Effector CD8-positive, alpha-beta T cell (primary cell): ENCODE measurements at regions not wholly inside any gene's neighbourhood (a gene's known extent, or its start where the extent isn't known, plus 50 kb on each side); places are given as distances from the start of the nearest gene placed in this dataset.

Source experiments
- DNase-seq: peaks from one replicate; lab custom pipeline; 2025; lab: John Stamatoyannopoulos, UW

GRCh38 chr21:15241997-15242736 is 177.4 kb upstream of the NRIP1 start:
- no peak for DNase-seq

- DNase-seq: no peak
Observed at GRCh38 chr21:15242906-15243305, 178.1 kb upstream of the NRIP1 start.

- DNase-seq: no peak
Observed at GRCh38 chr21:15243406-15243805, 178.6 kb upstream of the NRIP1 start.

GRCh38 chr21:15247613-15248012 is 182.8 kb upstream of the NRIP1 start:
- DNase-seq: no peak

GRCh38 chr21:15249285-15249993 is 184.6 kb upstream of the NRIP1 start:
- DNase-seq: no peak

- DNase-seq: no peak
Observed at GRCh38 chr21:15250384-15250783, 185.6 kb upstream of the NRIP1 start.

- DNase-seq: no peak
Observed at GRCh38 chr21:15252431-15252830, 187.6 kb upstream of the NRIP1 start.

GRCh38 chr21:15254111-15254510 is 189.3 kb upstream of the NRIP1 start:
- DNase-seq: no peak

- DNase-seq: no peak
Observed at GRCh38 chr21:15255261-15255660, 190.5 kb upstream of the NRIP1 start.

- no peak for DNase-seq
Observed at GRCh38 chr21:15255763-15256162, 191.0 kb upstream of the NRIP1 start.

- no peak for DNase-seq
Observed at GRCh38 chr21:15256996-15257395, 192.2 kb upstream of the NRIP1 start.

- no peak for DNase-seq
Observed at GRCh38 chr21:15257646-15258045, 192.8 kb upstream of the NRIP1 start.

GRCh38 chr21:15259824-15260223 is 195.0 kb upstream of the NRIP1 start:
- DNase-seq: no peak

GRCh38 chr21:15260604-15261003 is 195.8 kb upstream of the NRIP1 start:
- DNase-seq: no peak

- no peak for DNase-seq
Observed at GRCh38 chr21:15264084-15264665, 199.4 kb upstream of the NRIP1 start.

- no peak for DNase-seq
Observed at GRCh38 chr21:15272171-15272570, 207.4 kb upstream of the NRIP1 start.

- no peak for DNase-seq
Observed at GRCh38 chr21:15272591-15272990, 207.8 kb upstream of the NRIP1 start.

GRCh38 chr21:15273244-15273643 is 208.4 kb upstream of the NRIP1 start:
- no peak for DNase-seq

GRCh38 chr21:15274701-15275485 is 210.1 kb upstream of the NRIP1 start:
- DNase-seq: no peak

GRCh38 chr21:15275615-15276235 is 210.9 kb upstream of the NRIP1 start:
- DNase-seq: no peak

- DNase-seq: no peak
Observed at GRCh38 chr21:15276243-15276642, 211.4 kb upstream of the NRIP1 start.

GRCh38 chr21:15277466-15277865 is 212.7 kb upstream of the NRIP1 start:
- DNase-seq: no peak
